ENCODE measurements at regions not wholly inside any gene's neighbourhood (a gene's known extent, or its start where the extent isn't known, plus 50 kb on each side); places are given as distances from the start of the nearest gene placed in this dataset.
"Not testable (repeated sequence)": the region's sequence is repeated elsewhere in the genome, so short reads cannot be mapped to it uniquely, and the experiment has no call there.

DNA sequence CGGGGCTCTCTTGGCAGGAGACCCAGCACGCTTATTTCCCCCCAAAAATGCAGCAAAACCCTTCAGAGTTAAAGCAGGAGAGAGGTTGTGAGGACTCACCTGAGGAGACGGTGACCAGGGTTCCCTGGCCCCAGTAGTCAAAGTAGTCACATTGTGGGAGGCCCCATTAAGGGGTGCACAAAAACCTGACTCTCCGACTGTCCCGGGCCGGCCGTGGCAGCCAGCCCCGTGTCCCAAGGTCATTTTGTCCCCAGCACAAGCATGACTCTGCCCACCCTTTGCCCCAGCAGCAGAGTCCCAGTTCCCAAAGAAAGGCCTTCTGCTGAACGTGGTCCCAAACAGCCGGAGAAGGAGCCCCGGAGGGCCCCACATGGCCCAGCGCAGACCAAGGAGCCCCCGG, 337.7 kb downstream of the TMEM121 start:
- DNase-seq: no peak

DNA sequence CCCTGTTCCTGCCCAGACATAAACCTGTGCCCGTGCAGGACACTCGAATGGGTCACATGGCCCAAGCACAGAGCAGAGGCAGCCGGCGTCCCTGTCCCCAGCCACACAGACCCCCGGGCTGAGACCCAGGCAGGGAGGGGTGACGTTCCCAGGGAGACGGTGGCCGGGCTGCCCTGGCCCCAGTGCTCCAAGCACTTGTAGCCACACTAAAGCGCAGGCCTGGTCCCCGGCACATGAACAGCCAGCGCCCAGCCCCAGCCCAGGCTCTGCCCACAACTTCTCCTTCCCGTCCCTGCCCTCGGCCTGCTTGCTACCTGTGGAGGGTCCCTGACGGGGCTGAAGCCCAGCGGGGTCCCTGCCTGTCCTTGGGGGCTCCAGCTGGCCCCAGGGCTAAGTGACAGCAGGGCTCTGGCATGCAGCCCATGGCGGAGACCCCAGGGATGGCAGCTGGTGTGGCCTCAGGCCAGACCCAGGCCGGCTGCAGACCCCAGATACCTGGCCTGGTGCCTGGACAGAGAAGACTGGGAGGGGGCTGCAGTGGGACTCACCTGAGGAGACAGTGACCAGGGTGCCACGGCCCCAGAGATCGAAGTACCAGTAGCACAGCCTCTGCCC, 338.4 kb downstream of the TMEM121 start:
- no peak for DNase-seq

DNA sequence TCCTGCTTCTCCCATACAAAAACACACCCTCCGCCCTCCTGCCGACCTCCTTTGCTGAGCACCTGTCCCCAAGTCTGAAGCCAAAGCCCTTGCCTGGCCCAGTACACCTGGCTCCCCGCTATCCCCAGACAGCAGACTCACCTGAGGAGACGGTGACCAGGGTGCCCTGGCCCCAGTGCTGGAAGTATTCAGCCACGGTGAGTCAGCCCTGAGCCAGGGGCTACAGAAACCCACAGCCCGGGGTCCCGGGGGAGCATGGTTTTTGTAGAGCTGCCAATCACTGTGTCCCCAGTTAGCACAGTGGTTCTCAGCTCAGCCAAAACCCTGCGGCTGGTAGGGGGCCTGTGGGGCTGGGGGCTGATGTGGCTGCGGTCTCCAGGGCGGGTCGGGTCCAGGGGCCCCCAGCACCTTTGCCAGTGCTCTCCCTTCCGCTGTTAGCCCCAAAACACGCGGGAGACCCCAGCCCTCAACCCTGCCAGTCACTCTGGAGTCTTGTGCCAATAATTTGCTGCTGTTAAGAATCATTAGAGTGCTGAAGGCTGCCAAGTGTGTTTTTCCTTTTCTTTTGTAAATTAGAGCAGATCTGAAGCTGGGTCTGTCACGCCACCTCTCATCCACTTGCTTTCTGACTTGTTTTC, 339.0 kb downstream of the TMEM121 start:
- DNase-seq: no peak

DNA sequence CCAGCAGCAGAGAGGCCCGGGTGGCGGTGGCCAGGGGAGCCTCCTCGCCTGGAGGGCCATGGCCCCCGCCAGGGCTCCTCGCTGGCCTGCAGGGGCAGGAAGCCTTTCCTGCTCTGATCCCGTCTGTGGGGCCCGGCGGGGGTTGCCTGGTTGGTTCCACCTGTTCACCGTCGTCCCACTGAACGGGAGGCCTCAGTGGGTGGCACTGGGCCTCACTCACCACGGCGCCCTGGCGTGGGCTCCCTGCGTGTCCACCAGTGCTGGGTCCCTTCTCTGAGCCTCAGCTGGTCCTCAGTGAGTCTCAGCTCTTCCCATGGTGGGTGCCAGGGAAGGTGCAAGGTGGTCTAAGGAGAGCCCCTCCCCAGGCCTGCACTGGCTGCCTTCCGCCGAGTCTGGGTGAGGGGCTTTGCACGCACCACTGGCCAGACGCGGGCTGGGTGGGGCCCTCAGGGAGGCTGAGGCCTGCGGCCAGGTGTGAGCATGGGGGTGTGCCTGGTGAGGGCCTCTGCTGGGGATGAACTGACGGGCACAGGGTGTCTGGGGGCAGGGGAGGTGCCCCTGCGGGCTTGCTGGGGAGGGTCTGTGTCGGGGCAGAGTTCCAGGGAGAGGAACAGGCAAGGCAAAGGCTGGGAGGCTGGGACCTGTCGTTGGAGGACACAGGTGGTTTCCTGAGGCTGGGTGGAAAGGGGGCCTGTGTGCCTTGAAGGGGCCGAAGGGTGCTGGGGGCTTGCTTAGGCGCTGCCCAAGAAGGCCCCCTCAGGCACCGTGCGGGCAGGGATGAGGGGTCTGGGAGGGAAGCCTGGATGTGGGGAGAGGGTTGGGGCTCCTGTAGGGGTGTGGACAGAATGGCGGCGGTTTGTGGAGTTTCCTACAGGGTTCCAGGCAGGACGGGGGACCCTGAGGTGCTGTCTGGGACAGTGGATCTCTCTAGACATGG, 339.8 kb downstream of the TMEM121 start:
- DNase-seq: no peak

DNA sequence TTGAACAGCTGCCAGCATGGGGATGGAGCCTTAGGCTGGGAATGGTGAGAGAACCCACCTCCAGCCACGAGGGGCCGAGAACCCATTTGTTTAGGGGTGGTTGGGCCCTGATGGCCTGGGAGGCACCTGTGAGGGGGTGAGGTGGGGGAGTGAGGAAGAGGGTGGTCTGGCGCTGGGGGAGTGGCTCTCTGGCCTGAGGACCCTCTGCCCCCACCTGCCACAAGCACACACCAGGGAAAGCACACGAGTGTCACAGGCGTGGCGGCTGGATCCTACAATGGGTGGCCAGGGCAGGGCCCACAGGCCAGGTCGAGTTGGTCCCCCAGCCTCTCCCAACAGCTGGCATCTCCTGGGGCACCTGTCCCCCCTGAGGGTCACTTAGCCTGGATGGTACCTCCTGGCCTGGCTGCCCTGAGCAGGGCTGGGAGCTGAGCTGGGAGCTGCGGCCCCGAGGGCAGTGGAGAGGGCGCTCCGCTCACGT, 340.5 kb downstream of the TMEM121 start:
- DNase-seq: no peak

DNA sequence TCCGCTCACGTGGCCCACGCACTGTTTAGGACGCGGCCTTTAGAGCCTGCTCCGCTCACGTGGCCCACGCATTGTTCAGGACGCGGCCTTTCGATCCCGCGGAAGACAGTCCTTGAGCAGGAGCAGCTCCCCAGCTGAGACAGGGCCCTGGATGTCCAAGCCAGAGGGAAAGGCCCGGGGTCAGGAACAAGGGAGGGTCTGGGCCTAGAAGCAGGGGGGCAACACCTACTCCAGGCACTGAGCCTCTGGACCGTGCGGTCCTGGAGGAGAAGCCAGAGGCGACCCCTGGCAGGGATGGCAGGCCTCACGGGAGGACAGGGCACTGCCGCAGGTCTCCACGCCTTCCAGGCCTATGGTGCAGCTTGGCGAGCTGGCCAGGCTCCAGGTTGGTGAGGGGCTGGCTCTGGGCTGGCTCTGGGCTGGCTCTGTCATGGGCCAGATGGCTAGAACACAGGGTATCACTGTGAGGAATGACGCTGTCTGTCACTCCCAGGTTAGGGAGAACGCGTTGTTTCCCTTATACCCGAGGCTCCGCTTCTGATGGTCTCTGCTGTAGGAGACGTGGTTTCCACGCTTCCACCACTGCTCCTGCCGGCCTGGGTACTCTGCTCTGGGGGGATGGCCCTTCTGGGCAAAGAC, 341.7 kb downstream of the TMEM121 start:
- DNase-seq: no peak

DNA sequence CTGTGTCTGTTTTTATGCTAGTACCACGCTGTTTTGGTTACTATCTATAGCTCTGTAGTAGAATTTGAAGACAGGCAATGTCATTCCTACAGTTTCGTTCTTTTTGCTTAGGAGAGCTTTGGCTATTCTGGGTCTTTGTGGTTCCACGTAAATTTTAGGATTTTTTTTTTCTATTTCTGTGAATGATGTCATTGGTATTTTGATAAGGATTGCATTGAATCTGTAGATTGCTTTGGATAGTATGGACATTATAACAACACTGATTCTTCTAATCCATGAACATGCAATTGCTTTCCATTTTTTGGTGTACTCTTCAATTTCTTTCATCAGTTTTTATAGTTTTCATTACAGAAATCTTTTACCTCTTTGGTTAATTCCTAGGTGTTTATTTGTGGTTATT, 345.2 kb downstream of the TMEM121 start:
- DNase-seq: no peak

DNA sequence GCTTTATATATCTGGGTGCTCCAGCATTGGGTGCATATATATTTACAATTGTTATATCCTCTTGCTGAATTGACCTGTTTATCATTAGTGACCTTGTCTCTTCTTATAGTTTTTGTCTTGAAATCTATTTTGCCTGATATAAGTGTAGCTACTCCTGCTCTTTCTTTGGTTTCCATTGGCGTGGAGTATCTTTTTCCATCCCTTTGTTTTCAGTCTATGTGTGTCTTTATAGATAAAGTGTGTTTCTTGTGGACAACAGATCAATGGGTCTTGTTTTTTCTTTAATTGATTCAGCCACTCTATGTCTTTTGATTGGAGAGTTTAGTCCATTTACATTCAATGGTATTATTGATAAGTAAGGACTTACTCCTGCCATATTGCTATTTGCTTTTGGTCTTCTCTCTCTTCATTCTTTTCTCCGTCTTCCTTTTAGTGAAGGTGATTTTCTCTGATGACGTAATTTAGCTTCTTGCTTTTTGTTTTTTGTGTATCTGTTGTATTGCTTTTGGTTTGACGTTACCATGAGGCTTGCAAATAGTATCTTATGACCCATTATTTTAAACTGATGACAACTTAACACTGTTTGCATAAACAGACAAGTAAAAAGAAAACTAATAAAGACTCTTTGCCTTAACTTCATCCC, 347.6 kb downstream of the TMEM121 start:
- no peak for DNase-seq

DNA sequence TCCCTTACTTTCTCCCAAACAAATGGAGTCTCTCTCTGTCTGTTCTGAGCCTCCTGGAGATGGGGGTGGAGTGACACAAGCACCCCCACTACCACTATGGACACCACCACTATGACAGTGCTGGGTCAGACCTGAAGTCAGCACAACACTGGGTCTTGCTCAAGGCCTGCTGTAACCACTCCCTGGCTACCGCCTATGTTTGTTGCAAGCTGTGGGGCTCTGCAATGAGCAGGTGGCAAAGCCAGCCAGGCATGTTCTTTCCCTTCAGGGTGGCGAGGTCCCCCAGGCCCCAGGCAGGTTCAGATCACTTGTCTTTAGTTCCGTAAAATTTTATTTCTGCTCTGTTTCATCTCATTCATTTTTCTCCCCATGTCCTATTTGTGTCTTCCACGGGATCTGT, 349.8 kb downstream of the TMEM121 start:
- no peak for DNase-seq

DNA sequence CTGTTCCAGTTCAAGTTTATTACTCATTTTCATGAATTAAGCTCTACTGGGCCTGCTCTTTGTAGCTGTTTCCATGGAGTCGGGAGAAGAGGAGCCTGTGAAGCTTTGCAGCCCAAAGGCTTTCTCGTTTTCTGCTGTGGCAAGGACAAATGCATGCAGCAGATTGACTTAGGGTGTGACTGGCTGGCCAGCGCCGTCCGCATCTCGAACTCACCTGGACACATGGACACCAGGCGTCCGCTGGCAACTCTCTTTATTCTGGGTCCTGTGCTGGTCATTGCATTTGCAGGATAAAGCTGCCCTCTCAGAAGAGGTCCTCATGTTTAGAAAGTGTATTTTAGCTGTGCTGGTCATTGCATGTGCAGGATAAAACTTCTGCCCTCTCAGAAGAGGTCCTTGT, 350.4 kb downstream of the TMEM121 start:
- DNase-seq: no peak

DNA sequence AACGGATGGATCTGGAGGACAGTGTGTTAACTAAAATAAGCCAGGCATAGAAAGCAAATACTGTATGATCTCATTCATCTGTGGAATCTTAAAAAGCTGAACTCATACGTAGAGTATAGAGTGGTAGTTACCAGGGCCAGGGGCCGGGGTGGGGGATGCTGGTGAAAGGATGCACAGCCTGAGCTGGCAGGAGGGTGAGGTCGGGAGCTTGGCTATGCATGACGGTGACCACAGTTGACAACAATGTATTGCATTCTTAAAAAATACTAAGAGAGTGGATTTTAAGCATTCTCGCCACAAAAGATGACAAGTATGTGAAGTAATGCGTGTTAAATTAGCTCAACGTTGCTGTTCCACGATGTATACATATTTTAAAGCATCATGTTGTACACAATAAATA, 351.3 kb downstream of the TMEM121 start:
- no peak for DNase-seq

DNA sequence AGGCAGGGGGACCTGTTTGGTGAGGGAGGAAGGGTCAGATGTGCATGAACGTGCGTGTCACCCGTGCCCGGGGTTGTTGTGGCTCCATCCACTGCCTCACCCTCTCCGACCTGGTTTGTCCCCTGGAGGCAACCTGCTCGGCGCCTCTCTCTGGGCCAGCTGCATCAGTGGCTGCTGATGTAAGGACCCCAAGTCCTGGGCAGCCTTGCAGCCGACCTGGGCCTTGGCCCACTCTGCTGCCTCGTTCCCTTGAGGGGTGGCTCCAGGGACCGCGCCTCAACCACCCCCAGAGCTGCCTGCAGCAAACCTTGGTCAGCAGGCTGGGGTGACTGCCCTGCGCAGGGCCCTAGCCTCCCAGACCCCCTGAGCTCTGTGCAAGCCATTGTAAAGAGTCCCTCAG, 351.7 kb downstream of the TMEM121 start:
- no peak for DNase-seq

DNA sequence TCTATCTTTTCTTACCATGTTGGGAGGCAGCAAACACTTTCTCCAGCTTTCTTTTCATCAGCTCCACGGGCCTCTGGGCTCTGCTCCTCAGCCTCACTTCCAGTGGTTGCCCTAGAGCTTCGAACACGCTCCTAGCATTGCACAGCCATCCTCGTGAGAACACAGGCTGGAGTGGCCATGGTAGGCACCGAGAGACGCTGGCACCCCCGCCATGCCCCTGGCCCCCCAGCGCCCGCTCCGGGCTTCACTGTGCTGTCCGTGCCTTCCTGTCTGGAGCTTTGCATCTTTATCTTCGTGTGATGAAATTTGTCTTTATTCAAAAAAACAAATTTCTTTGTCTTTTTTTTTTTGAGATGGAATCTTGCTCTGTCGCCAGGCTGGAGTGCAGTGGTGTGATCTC, 352.2 kb downstream of the TMEM121 start:
- DNase-seq: no peak

DNA sequence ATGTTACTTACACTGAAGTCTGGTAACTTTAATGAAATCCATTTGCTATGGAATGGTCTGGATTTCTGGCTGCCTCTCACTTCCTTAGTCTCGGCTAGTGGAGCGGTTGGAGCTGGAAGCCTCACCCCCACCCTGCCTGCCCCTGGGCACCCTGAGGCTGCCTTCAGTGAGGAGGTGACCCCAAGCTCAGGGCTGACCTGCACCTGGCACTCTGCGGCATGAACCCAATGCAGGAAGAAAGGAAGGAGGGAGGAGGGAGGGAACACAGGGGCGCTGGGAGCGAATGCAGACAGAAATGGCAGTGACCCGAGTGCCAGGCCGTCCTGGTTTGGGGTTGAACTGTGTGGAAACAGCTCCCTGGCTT, 353.1 kb downstream of the TMEM121 start:
- DNase-seq: no peak

DNA sequence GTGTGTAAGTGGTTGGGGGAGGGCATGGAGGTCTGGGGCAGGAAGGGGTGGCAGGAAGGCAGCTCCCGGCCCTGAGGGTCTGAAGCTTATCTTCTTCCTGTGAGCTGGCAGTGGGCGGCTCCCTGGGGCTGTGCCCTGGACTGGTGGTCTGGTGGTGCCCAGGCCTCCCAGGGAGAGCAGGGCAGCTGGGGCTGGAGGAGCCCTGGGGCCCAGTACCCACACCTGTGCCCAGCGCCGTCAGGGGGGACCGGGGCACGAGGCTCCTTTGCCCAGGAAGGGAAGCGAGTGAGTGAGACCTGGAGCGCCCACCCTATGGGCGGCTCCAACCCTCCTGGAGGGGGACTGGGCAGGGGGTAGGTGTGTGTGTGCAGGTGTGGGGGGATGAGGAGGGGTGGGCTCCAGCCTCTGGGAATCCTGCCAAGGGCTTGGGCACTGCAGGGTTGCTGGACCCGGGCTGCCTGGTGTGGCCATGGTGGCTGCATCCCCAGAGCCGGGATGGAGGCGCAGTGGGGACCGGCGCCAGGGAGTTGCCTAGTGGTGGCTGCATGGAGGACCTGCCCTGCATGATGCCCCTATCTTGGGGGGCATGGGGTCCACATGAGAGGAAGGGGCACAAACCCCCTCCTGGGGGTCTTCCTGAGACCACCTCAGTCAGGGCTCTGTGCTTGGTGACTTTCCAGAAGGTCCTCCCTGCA, 353.6 kb downstream of the TMEM121 start:
- DNase-seq: no peak

DNA sequence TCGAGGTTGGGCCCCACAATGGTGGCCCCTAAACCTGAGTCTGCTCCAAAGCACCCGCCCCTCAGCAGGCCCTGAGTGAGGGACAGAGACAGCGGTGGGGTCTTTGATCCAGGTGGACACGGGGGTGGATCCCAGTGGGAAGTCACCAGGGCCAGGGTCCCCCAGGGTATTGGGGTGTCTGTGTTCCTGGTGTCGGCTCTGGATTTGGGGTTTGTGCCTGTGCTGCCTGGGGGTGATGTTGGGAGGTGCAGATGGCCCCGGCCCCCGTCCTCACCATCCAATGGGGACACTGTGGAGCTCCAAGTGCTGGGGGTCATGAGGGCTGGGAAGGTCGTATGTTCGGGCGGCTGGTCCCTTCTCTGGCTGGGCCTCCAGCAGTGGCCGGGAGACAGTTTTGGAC, 354.2 kb downstream of the TMEM121 start:
- no peak for DNase-seq

DNA sequence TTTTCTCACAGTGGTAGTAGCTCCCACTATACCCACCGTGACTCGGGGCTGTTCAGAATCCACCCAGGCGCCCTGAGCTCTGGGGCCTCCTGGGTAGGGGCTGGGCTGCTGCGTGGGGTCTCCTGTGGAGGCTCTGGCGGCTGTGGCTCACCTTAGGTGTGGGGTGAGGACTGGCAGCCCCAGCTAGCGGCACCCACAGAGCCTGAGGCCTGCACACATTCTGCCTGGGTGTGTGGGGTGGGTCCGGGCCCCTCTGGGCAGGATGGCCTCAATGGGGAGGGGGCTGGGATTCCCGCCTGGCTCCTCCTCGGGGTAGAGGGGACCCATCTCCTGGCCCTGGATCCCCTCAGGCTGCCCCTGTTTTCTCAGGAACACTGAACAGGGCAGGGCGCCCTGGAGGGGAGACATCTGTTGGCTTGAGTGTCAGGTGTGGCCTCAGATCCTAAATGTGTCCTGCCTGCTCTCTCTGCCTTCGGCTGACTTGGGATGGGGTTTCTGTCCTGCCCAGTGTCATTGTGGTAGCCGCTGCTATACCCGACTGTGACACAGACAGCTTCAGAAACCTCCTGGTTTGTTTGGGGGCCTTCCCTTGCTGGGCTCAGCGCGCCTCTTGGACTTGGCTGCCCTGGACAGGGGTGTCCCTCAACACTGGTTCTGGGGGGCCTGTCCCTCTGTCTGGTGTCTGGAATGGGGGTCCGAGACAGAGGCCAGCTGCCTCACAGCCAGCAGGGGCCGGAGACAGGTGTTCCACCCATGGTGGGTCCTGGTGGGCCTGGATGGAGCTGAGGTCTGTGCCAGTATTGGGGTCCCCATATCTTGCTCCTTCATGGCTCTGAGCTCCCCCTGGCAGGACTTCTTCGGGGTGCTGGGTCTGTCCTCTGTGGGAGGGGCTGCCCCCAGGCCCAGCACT, 354.9 kb downstream of the TMEM121 start:
- DNase-seq: no peak

DNA sequence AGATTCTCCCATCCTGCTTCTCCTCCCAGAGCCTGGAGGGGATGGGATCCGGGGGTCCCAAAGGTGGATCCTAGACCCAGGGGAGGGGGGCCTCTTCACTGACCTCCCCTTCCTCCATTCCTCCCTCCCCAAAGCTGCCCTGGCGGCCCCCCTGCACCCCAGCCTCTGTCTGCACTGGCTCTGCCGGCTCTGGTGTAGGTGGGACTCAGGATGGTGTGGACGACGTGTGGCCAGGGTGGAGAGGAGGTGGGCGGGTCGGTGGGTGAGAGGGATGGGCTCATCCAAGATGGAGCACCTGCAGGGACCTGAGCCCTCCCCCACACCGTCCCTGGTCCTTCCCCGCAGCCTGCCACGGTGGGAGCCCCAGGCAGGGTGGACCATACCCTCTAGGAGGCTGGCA, 355.6 kb downstream of the TMEM121 start:
- not testable (repeated sequence) for DNase-seq

DNA sequence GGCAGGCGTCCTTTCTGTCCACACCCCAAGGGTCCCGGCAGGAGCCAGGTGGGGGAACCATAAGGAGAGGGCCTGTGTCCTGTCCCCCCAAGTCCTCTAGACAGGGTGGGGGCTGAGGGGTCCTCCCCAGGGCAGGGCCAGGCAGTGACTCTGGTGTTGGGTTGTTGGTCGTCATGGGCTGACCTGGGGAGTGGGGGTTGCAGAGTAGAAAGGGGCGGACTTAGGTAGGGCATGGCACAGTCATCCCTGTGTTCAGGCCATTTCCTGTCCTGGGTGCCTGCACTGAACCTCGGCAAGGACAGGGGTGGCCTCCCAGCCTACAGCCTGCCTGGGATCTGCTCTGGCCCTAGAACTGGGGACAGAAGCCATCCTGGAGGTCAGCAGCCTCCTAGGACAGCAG, 356.2 kb downstream of the TMEM121 start:
- DNase-seq: no peak

DNA sequence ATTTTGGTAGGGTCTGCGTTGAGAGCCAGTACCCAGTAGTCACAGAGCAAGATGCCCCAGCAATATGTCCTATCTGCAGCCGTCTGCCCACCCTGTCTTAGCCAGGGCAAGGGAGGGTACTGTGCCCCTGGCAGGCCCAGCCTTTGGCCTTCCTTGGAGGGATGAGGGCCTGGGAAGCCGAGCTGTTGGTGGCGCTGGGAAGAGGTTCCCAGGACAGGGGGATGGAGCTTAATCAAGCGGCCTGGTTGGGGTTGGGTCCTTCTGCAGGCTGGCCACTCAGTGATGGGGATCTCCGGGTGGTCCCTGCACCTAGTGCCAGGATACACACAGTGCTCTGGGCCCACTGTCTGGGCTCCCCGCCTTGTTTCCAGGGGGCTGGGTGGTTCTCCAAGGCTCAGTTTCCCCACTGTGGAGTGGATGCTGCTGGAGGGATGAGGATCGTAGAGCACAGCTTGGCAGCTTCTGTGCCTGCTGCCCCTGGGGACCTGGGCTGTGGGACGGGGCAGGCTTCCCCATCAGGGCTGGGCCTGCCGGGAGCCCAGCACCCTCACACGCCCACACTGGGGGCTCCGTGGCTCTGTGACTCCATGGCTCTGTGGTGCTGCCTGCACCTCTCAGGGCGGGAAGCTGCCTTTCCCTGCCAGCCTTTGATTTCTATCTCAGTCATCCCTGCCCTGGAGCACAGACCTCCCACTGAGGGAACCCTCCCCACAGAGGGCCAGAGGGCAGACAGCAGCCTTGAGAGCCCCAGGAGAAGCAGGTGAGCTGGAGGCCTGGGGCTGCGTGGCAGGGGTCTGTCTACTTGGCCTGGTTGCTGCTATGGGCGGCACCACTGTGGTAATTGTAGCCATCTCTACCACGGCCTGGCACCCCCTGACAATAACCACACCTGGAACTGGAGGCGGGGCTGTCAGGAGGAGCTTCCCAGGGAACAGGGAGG, 357.0 kb downstream of the TMEM121 start:
- no peak for DNase-seq

Data from NCI-H510A treated with DMSO at 0.1 percent for 48 hours (cell line).